ENCODE measurements at regions not wholly inside any gene's neighbourhood (a gene's known extent, or its start where the extent isn't known, plus 50 kb on each side); places are given as distances from the start of the nearest gene placed in this dataset.

- Histone ChIP-seq H3K9me2 (ENCODE audit: insufficient read depth) (no peaks in the 10 kb centered on the region), H3K4me3 (no peak overlapping the region), H3K4me2 (no peak overlapping the region), H3K9me3 (ENCODE audit: insufficient read depth, low read depth) (no peaks in the 10 kb centered on the region), H4K20me1 (ENCODE audit: insufficient read depth) (no peaks in the 10 kb centered on the region), H3F3A (ENCODE audit: insufficient read depth, low read depth) (no peaks in the 10 kb centered on the region), H3K36me3 (ENCODE audit: low read depth) (no peaks in the 10 kb centered on the region), H3K27me3 (ENCODE audit: insufficient read depth, low read depth) (no peaks in the 10 kb centered on the region), H3K27ac (no peak overlapping the region), H3K79me2 (ENCODE audit: low read depth) (no peaks in the 10 kb centered on the region), H2AFZ (no peak overlapping the region), H3K4me1 (replicated peaks; ENCODE audit: insufficient read depth) (no peaks in the 10 kb centered on the region)
- CTCF ChIA-PET = no interaction called here
- POLR2A ChIA-PET (ENCODE audit: unreplicated experiment) = interaction anchor here (0.6 kb wide), 1 partner anchor 557 kb away, joined by 4 read pairs; no protein-coding TSS in a partner anchor
- intact Hi-C loops (cut with micrococcal nuclease; ENCODE audit: unreplicated experiment) = loop anchor here (5.0 kb wide), 1 partner anchor 555 kb away; no protein-coding TSS in a partner anchor
- TF ChIP-seq CTCF (conservative IDR thresholded peaks at IDR 0.05) = peak; percentile 72
- TF ChIP-seq EZH2 (IDR thresholded peaks at IDR 0.05; ENCODE audit: low read depth) = no peak
- BruUV-seq (replicated peaks) = no TSS peak
- DNase-seq = peak in 1 of 2 experiments; percentile 2
Observed at GRCh38 chrX:138191998-138192397, 519.5 kb downstream of the FGF13 start.

GRCh38 chrX:138229718-138230117 lies 481.8 kb downstream of the FGF13 start:
- TF ChIP-seq EZH2 (IDR thresholded peaks at IDR 0.05; ENCODE audit: low read depth) (no peak), CTCF (conservative IDR thresholded peaks at IDR 0.05) (no peak)
- H3K27ac ChIP-seq = no peak overlapping the region
- no TSS peak for BruUV-seq (replicated peaks)
- H3K4me3 ChIP-seq = no peak overlapping the region
- no peak overlapping the region for H3K4me2 ChIP-seq
- POLR2A ChIA-PET (ENCODE audit: unreplicated experiment) = no interaction called here
- no peaks in the 10 kb centered on the region for H3K9me2 ChIP-seq (ENCODE audit: insufficient read depth)
- no peaks in the 10 kb centered on the region for H3K9me3 ChIP-seq (ENCODE audit: insufficient read depth, low read depth)
- H2AFZ ChIP-seq = no peak overlapping the region
- CTCF ChIA-PET = no interaction called here
- intact Hi-C loops (cut with micrococcal nuclease; ENCODE audit: unreplicated experiment) = no loop called here
- H3K79me2 ChIP-seq (ENCODE audit: low read depth) = no peaks in the 10 kb centered on the region
- no peaks in the 10 kb centered on the region for H3K36me3 ChIP-seq (ENCODE audit: low read depth)
- no peaks in the 10 kb centered on the region for H3K4me1 ChIP-seq (replicated peaks; ENCODE audit: insufficient read depth)
- H4K20me1 ChIP-seq (ENCODE audit: insufficient read depth) = no peaks in the 10 kb centered on the region
- DNase-seq = no peak
- H3F3A ChIP-seq (ENCODE audit: insufficient read depth, low read depth) = no peaks in the 10 kb centered on the region
- H3K27me3 ChIP-seq (ENCODE audit: insufficient read depth, low read depth) = no peaks in the 10 kb centered on the region

- ChIA-PET CTCF (no interaction called here), POLR2A (ENCODE audit: unreplicated experiment) (no interaction called here)
- BruUV-seq (replicated peaks) = no TSS peak
- no peaks in the 10 kb centered on the region for H3F3A ChIP-seq (ENCODE audit: insufficient read depth, low read depth)
- H3K27ac ChIP-seq = no peak overlapping the region
- H2AFZ ChIP-seq = no peak overlapping the region
- H3K36me3 ChIP-seq (ENCODE audit: low read depth) = no peaks in the 10 kb centered on the region
- H3K4me2 ChIP-seq = no peak overlapping the region
- no peaks in the 10 kb centered on the region for H3K9me3 ChIP-seq (ENCODE audit: insufficient read depth, low read depth)
- TF ChIP-seq CTCF (conservative IDR thresholded peaks at IDR 0.05) (no peak), EZH2 (IDR thresholded peaks at IDR 0.05; ENCODE audit: low read depth) (no peak)
- no peak overlapping the region for H3K4me3 ChIP-seq
- no peaks in the 10 kb centered on the region for H3K4me1 ChIP-seq (replicated peaks; ENCODE audit: insufficient read depth)
- H4K20me1 ChIP-seq (ENCODE audit: insufficient read depth) = no peaks in the 10 kb centered on the region
- no peak for DNase-seq
- intact Hi-C loops (cut with micrococcal nuclease; ENCODE audit: unreplicated experiment) = no loop called here
- no peaks in the 10 kb centered on the region for H3K9me2 ChIP-seq (ENCODE audit: insufficient read depth)
- no peaks in the 10 kb centered on the region for H3K27me3 ChIP-seq (ENCODE audit: insufficient read depth, low read depth)
- no peaks in the 10 kb centered on the region for H3K79me2 ChIP-seq (ENCODE audit: low read depth)
Observed at GRCh38 chrX:138240266-138240665, 471.3 kb downstream of the FGF13 start.

All from PC-9 (cell line).